GM19023 (cell line): ENCODE measurements at regions not wholly inside any gene's neighbourhood (a gene's known extent, or its start where the extent isn't known, plus 50 kb on each side); places are given as distances from the start of the nearest gene placed in this dataset.

Source experiments
- ATAC-seq: cut with Tn5 transposase; IDR thresholded peaks from one replicate; pipeline ENCODE4 v1.9.1; 2021; ENCODE audit warnings: mild to moderate bottlenecking, moderate library complexity; ENCODE audit not compliant: unreplicated experiment

GRCh38 chr11:95494856-95495255 lies 263.9 kb upstream of the SESN3 start:
- no peak for ATAC-seq

GRCh38 chr11:95494167-95494566 lies 263.2 kb upstream of the SESN3 start:
- no peak for ATAC-seq

- ATAC-seq, result no peak
Observed at GRCh38 chr11:95490625-95491024, 259.6 kb upstream of the SESN3 start.

GRCh38 chr11:95487938-95488337 lies 256.9 kb upstream of the SESN3 start:
- no peak for ATAC-seq

- ATAC-seq, result peak; percentile 99
Observed at GRCh38 chr11:95487391-95487790, 256.4 kb upstream of the SESN3 start.

GRCh38 chr11:95486979-95487378 lies 256.0 kb upstream of the SESN3 start:
- peak; percentile 4 for ATAC-seq

- ATAC-seq, result no peak
Observed at GRCh38 chr11:95486466-95486865, 255.5 kb upstream of the SESN3 start.

GRCh38 chr11:95485115-95485900 lies 254.3 kb upstream of the SESN3 start:
- ATAC-seq, result no peak

- no peak for ATAC-seq
Observed at GRCh38 chr11:95483339-95483738, 252.3 kb upstream of the SESN3 start.

GRCh38 chr11:95478003-95478402 lies 247.0 kb upstream of the SESN3 start:
- ATAC-seq, result no peak

- ATAC-seq, result no peak
Observed at GRCh38 chr11:95469258-95469657, 238.3 kb upstream of the SESN3 start.

- no peak for ATAC-seq
Observed at GRCh38 chr11:95466416-95466815, 235.4 kb upstream of the SESN3 start.

- no peak for ATAC-seq
Observed at GRCh38 chr11:95465887-95466286, 234.9 kb upstream of the SESN3 start.

- no peak for ATAC-seq
Observed at GRCh38 chr11:95461858-95462257, 230.9 kb upstream of the SESN3 start.

- ATAC-seq, result no peak
Observed at GRCh38 chr11:95461348-95461747, 230.3 kb upstream of the SESN3 start.

GRCh38 chr11:95459291-95460042 lies 228.5 kb upstream of the SESN3 start:
- no peak for ATAC-seq

- no peak for ATAC-seq
Observed at GRCh38 chr11:95456714-95457491, 225.9 kb upstream of the SESN3 start.

- peak; percentile 78 for ATAC-seq
Observed at GRCh38 chr11:95455228-95455970, 224.4 kb upstream of the SESN3 start.

- ATAC-seq, result no peak
Observed at GRCh38 chr11:95453616-95454171, 222.7 kb upstream of the SESN3 start.

GRCh38 chr11:95451682-95452081 lies 220.7 kb upstream of the SESN3 start:
- no peak for ATAC-seq
